ENCODE measurements at regions not wholly inside any gene's neighbourhood (a gene's known extent, or its start where the extent isn't known, plus 50 kb on each side); places are given as distances from the start of the nearest gene placed in this dataset.

- TF ChIP-seq CTCF (IDR thresholded peaks at IDR 0.05 in 4 of 5, conservative IDR thresholded peaks at IDR 0.05 in 1 of 5) = no peak
- TF ChIP-seq POLR2A (IDR thresholded peaks at IDR 0.05) = no peak
Observed at GRCh38 chr2:204240961-204241360, 304.3 kb upstream of the PARD3B start.
